Adipocyte (in vitro differentiated cells): ENCODE measurements at regions not wholly inside any gene's neighbourhood (a gene's known extent, or its start where the extent isn't known, plus 50 kb on each side); places are given as distances from the start of the nearest gene placed in this dataset.
"Not testable (repeated sequence)": the region's sequence is repeated elsewhere in the genome, so short reads cannot be mapped to it uniquely, and the experiment has no call there.

ENCODE experiments used
- DNase-seq: peaks from one replicate; pipeline ENCODE4 v3.0.0-alpha.2; 2015; ENCODE audit warnings: low read depth
- H3K27me3 ChIP-seq: replicated peaks from 2 replicates; pipeline ENCODE4 v1.7.0; 2013; ENCODE audit warnings: mild to moderate bottlenecking, low read length, moderate library complexity; ENCODE audit not compliant: control insufficient read depth, insufficient read depth
- H3K36me3 ChIP-seq: 2 replicates; pipeline ENCODE4 v1.7.0; 2013; ENCODE audit warnings: low read length, mild to moderate bottlenecking, moderate library complexity; ENCODE audit not compliant: control insufficient read depth, insufficient read depth, severe bottlenecking
- H3K4me1 ChIP-seq: 2 replicates; pipeline ENCODE4 v1.7.0; 2013; ENCODE audit warnings: mild to moderate bottlenecking, low read length, moderate library complexity; ENCODE audit not compliant: control insufficient read depth, insufficient read depth
- H3K4me3 ChIP-seq: 2 replicates; pipeline ENCODE4 v1.7.0; 2013; ENCODE audit warnings: mild to moderate bottlenecking, low read length, moderate library complexity
- H3K9ac ChIP-seq: 2 replicates; pipeline ENCODE4 v1.7.0; 2013; ENCODE audit warnings: mild to moderate bottlenecking, low read length, moderate library complexity
- H3K9me3 ChIP-seq: 2 replicates; pipeline ENCODE4 v1.7.0; 2013; ENCODE audit warnings: mild to moderate bottlenecking, low read length, moderate library complexity; ENCODE audit not compliant: control insufficient read depth

- Histone ChIP-seq H3K4me3 (no peak overlapping the region), H3K27me3 (no peaks in the 10 kb centered on the region), H3K36me3 (no peaks in the 10 kb centered on the region), H3K9me3 (no peaks in the 10 kb centered on the region), H3K9ac (no peak overlapping the region), H3K4me1 (no peaks in the 10 kb centered on the region)
- DNase-seq = no peak
These were observed 169.9 kb downstream of the CPE start for GRCh38 chr4:165548702-165549101.

DNA sequence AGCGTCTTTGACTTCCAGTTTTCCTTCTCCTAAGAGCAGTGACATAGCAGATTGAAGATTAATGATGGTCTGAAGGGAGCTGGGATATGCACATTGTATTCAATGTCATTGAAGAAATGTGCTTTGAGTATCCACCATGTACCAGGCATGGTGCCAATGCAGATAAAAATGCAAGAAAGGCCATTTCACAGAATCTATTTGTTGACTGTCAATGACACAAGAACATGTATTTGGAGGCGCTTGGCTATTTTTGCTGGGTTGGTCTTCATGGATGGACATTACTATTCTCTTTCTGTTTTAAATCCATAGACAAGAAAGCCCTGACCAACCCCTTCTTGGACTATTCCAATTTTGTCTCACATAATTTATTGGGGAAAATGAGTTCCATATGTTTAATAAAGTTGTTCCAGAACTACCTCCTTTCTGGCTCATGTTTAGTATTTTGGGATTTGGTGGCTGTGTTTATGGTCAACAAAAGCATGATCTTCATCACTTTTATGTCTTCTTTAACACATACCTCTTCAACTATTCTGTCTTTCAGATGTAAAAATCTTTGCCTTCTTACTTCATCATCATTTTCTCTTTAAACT lies 174.5 kb downstream of the CPE start:
- Histone ChIP-seq H3K27me3 (no peaks in the 10 kb centered on the region), H3K36me3 (no peaks in the 10 kb centered on the region), H3K4me3 (no peak overlapping the region), H3K4me1 (no peaks in the 10 kb centered on the region), H3K9ac (no peak overlapping the region), H3K9me3 (no peaks in the 10 kb centered on the region)
- DNase-seq = no peak

- no peak for DNase-seq
- H3K9me3 ChIP-seq = no peaks in the 10 kb centered on the region
- no peaks in the 10 kb centered on the region for H3K36me3 ChIP-seq
These were observed 176.5 kb downstream of the CPE start for GRCh38 chr4:165555302-165555701.

DNA sequence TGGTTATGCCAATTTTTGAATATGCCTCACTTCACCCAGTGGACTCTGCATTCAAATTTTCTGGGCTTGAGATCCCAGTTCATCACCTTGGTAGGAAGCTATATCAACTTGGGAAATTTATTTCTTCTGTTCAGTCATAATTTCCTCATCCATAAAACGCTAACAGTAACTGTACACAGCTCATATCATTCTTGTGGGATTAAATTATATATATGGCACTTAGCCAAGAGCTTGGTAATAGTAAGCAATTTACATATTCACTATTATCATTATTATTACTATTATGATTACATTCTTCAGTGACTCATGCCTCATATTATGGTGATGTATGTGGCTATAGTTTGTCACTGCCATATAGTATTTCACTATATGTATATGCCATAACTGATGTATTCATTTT lies 177.6 kb downstream of the CPE start:
- H3K36me3 ChIP-seq = no peaks in the 10 kb centered on the region
- DNase-seq = no peak
- no peak overlapping the region for H3K4me3 ChIP-seq
- H3K27me3 ChIP-seq = no peaks in the 10 kb centered on the region
- no peaks in the 10 kb centered on the region for H3K4me1 ChIP-seq
- H3K9ac ChIP-seq = no peak overlapping the region
- no peaks in the 10 kb centered on the region for H3K9me3 ChIP-seq

More at GRCh38 chr4:165555302-165555701, 176.5 kb downstream of the CPE start:
- Histone ChIP-seq H3K9ac (no peak overlapping the region), H3K4me3 (no peak overlapping the region), H3K4me1 (no peaks in the 10 kb centered on the region), H3K27me3 (no peaks in the 10 kb centered on the region)

GRCh38 chr4:165560941-165561340 lies 182.1 kb downstream of the CPE start:
- H3K27me3 ChIP-seq = no peaks in the 10 kb centered on the region
- H3K36me3 ChIP-seq = no peaks in the 10 kb centered on the region
- no peaks in the 10 kb centered on the region for H3K4me1 ChIP-seq
- H3K9me3 ChIP-seq = no peaks in the 10 kb centered on the region
- H3K9ac ChIP-seq = no peak overlapping the region
- H3K4me3 ChIP-seq = no peak overlapping the region
- no peak for DNase-seq

- no peaks in the 10 kb centered on the region for H3K36me3 ChIP-seq
- H3K4me1 ChIP-seq = no peaks in the 10 kb centered on the region
- no peaks in the 10 kb centered on the region for H3K27me3 ChIP-seq
- no peak for DNase-seq
- no peaks in the 10 kb centered on the region for H3K9me3 ChIP-seq
- no peak overlapping the region for H3K4me3 ChIP-seq
- H3K9ac ChIP-seq = no peak overlapping the region
These were observed 185.0 kb downstream of the CPE start for GRCh38 chr4:165563851-165564250.

- Histone ChIP-seq H3K4me3 (no peak overlapping the region), H3K27me3 (no peaks in the 10 kb centered on the region), H3K9me3 (no peaks in the 10 kb centered on the region), H3K4me1 (no peaks in the 10 kb centered on the region), H3K36me3 (no peaks in the 10 kb centered on the region), H3K9ac (no peak overlapping the region)
- no peak for DNase-seq
These were observed 190.2 kb downstream of the CPE start for GRCh38 chr4:165569031-165569430.

DNA sequence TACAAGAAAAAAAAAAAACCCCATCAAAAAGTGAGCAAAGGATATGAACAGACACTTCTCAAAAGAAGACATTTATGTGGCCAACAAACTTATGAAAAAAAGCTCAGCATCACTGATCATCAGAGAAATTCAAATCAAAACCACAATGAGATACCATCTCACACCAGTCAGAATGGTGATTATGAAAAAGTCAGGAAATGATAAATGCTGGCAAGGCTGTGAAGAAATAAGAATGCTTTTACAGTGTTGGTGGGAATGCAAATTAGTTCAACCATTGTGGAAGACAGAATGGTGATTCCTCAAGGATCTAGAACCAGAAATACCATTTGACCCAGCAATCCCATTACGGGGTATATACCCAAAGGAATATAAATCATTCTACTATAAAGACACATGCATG lies 192.7 kb downstream of the CPE start:
- not testable (repeated sequence) for H3K4me1 ChIP-seq, H3K9ac ChIP-seq, H3K4me3 ChIP-seq, DNase-seq, H3K27me3 ChIP-seq, H3K36me3 ChIP-seq, H3K9me3 ChIP-seq

DNA sequence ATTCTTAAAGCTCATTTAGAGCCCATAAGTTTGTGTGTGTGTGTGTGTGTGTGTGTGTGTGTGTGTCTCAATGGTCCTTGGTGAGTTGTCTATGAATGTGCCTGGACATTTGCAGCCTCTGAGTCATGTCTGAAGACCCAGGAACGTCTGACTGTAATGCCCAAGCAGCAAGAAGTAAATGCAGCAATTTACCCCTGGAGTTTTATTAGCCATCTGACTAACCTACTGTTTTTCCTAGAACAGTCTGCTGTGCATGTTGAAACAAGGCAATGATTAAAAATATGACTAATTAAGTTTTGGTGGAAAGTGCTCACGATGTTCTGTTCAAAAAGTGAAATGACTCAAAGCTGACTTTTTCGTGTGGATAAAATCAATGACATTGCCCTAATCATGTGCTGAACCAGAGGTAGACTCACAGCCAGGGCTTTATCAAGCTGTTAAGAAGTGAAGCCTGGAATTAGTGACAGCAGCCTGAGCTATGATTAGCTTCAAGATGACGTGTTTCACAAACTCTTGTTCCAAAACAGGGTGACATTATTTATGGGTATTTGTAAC lies 201.6 kb downstream of the CPE start:
- Histone ChIP-seq H3K4me1 (peaks cover 15% of the 10 kb centered on the region), H3K27me3 (no peaks in the 10 kb centered on the region), H3K36me3 (no peaks in the 10 kb centered on the region), H3K9ac (no peak overlapping the region), H3K9me3 (peaks cover 4% of the 10 kb centered on the region), H3K4me3 (peak overlapping the region; percentile 43)
- peak; percentile 3 for DNase-seq

DNA sequence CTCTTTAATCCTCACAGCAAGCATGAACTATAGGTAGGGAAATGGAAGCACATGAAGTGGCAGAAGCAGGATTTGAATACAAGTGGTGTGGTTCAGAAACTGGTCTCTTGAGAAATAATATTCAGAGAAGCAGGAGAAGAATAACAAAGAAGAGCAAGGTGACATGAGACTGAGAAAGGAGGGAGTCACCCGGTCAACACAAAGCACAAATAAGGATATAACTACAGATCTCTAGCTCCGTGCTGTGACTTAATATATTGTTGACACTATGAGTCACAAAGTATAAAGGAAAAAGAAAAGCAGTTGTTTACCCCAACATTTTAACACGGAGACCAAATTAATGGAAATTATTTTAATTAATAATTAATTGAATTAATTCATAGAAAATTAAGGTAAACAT lies 204.5 kb downstream of the CPE start:
- Histone ChIP-seq H3K9ac (no peak overlapping the region), H3K36me3 (no peaks in the 10 kb centered on the region), H3K9me3 (peaks cover 12% of the 10 kb centered on the region), H3K4me3 (no peak overlapping the region), H3K27me3 (no peaks in the 10 kb centered on the region), H3K4me1 (peaks cover 15% of the 10 kb centered on the region)
- no peak for DNase-seq

- peaks cover 12% of the 10 kb centered on the region for H3K4me1 ChIP-seq
- no peak overlapping the region for H3K9ac ChIP-seq
- no peaks in the 10 kb centered on the region for H3K36me3 ChIP-seq
- DNase-seq = no peak
- no peak overlapping the region for H3K4me3 ChIP-seq
- no peaks in the 10 kb centered on the region for H3K27me3 ChIP-seq
- peaks cover 12% of the 10 kb centered on the region for H3K9me3 ChIP-seq
These were observed 206.1 kb downstream of the CPE start for GRCh38 chr4:165584916-165585315.
